GM18511 (cell line): ENCODE measurements at regions not wholly inside any gene's neighbourhood (a gene's known extent, or its start where the extent isn't known, plus 50 kb on each side); places are given as distances from the start of the nearest gene placed in this dataset.
"Not testable (repeated sequence)": the region's sequence is repeated elsewhere in the genome, so short reads cannot be mapped to it uniquely, and the experiment has no call there.

ENCODE experiments used
- ATAC-seq: cut with Tn5 transposase; IDR thresholded peaks from one replicate; pipeline ENCODE4 v1.9.1; 2021; ENCODE audit warnings: mild to moderate bottlenecking, moderate library complexity; ENCODE audit not compliant: unreplicated experiment

- no peak for ATAC-seq
These were observed 409.6 kb downstream of the NSUN3 start for GRCh38 chr3:94472511-94472910.

GRCh38 chr3:94481226-94481898, 418.5 kb downstream of the NSUN3 start:
- ATAC-seq, result no peak

- no peak for ATAC-seq
These were observed 419.8 kb downstream of the NSUN3 start for GRCh38 chr3:94482686-94483085.

- ATAC-seq, result no peak
These were observed 420.5 kb downstream of the NSUN3 start for GRCh38 chr3:94483403-94483802.

- ATAC-seq, result no peak
These were observed 432.1 kb downstream of the NSUN3 start for GRCh38 chr3:94494992-94495391.

- ATAC-seq, result no peak
These were observed 437.3 kb downstream of the NSUN3 start for GRCh38 chr3:94500146-94500545.

- not testable (repeated sequence) for ATAC-seq
These were observed 444.5 kb downstream of the NSUN3 start for GRCh38 chr3:94507354-94507753.

- no peak for ATAC-seq
These were observed 450.0 kb downstream of the NSUN3 start for GRCh38 chr3:94512876-94513275.

GRCh38 chr3:94513600-94513999, 450.7 kb downstream of the NSUN3 start:
- ATAC-seq, result peak; percentile 62

GRCh38 chr3:94515983-94516382, 453.1 kb downstream of the NSUN3 start:
- ATAC-seq, result no peak

- ATAC-seq, result no peak
These were observed 457.5 kb downstream of the NSUN3 start for GRCh38 chr3:94520364-94520763.

GRCh38 chr3:94522488-94522887, 459.6 kb downstream of the NSUN3 start:
- no peak for ATAC-seq

- no peak for ATAC-seq
These were observed 461.4 kb downstream of the NSUN3 start for GRCh38 chr3:94524102-94524919.

- ATAC-seq, result no peak
These were observed 462.2 kb downstream of the NSUN3 start for GRCh38 chr3:94525043-94525442.

- no peak for ATAC-seq
These were observed 467.0 kb downstream of the NSUN3 start for GRCh38 chr3:94529816-94530215.

- ATAC-seq, result no peak
These were observed 470.1 kb downstream of the NSUN3 start for GRCh38 chr3:94532951-94533350.

- ATAC-seq, result no peak
These were observed 477.1 kb downstream of the NSUN3 start for GRCh38 chr3:94539937-94540336.

GRCh38 chr3:94543161-94543560, 480.3 kb downstream of the NSUN3 start:
- ATAC-seq, result no peak

- no peak for ATAC-seq
These were observed 481.4 kb downstream of the NSUN3 start for GRCh38 chr3:94544131-94544789.

GRCh38 chr3:94548581-94549316, 485.9 kb downstream of the NSUN3 start:
- ATAC-seq, result no peak

- no peak for ATAC-seq
These were observed 498.2 kb downstream of the NSUN3 start for GRCh38 chr3:94561094-94561493.
